Endothelial cell of umbilical vein (primary cell): ENCODE measurements at regions not wholly inside any gene's neighbourhood (a gene's known extent, or its start where the extent isn't known, plus 50 kb on each side); places are given as distances from the start of the nearest gene placed in this dataset.

Experiments used
- BruUV-seq: library from RNA; stranded (reverse); fragments of 400-500 nt; replicated peaks from 2 replicates; lab custom pipeline; 2021; lab: Mats Ljungman, UMichigan
- CTCF ChIA-PET: fragments of 300-600, 350-600 bp; sonication (Branson Sonifier 250); formaldehyde crosslinking; loops from one replicate; lab custom pipeline; 2021; ENCODE audit warnings: antibody characterized with exemption, inconsistent platforms; lab: Charles Lee
- POLR2A ChIA-PET: fragments of 300-600, 350-600 bp; sonication (Branson Sonifier 250); formaldehyde crosslinking; loops from one replicate; lab custom pipeline; 2021; ENCODE audit warnings: antibody characterized with exemption, inconsistent platforms; lab: Charles Lee
- DNase-seq: peaks from one replicate; pipeline ENCODE4 v3.0.0-alpha.2; 2011; ENCODE audit warnings: low read depth, low spot score
- FAIRE-seq: peaks from 2 replicates; lab custom pipeline; 2011; peaks lifted over from hg19 to GRCh38; lab: Jason Lieb, UNC
- H2AFZ ChIP-seq: 2 replicates; pipeline ENCODE4 v1.6.0; 2012; ENCODE audit warnings: low read depth, low read length, control low read depth, inconsistent platforms
- H3K27ac ChIP-seq: 2 replicates; pipeline ENCODE4 v1.5.1; 2011; ENCODE audit warnings: low read depth, mild to moderate bottlenecking, control low read depth, low read length, moderate library complexity; ENCODE audit not compliant: insufficient read depth
- H3K27me3 ChIP-seq, 2 experiments: 2 replicates each; pipeline versions ENCODE4 v1.6.0 to v1.6.1; 2011; ENCODE audit warnings: low read length in 2 of 2, mixed read lengths in 1 of 2; ENCODE audit not compliant: control insufficient read depth in 2 of 2, insufficient read depth in 2 of 2
- H3K36me3 ChIP-seq, 2 experiments: 2 replicates in 1 of 2; 3 replicates in 1 of 2; pipeline ENCODE4 v1.5.1; 2011; ENCODE audit warnings: low read length in 2 of 2, mild to moderate bottlenecking in 1 of 2, moderate library complexity in 1 of 2; ENCODE audit not compliant: control insufficient read depth in 2 of 2, insufficient read depth in 2 of 2; ENCODE audit errors: extremely low read depth in 1 of 2
- H3K4me1 ChIP-seq: 3 replicates; pipeline ENCODE4 v1.5.1; 2011; ENCODE audit warnings: mild to moderate bottlenecking, low read length; ENCODE audit not compliant: control insufficient read depth, insufficient read depth; ENCODE audit errors: extremely low read depth
- H3K4me2 ChIP-seq: 2 replicates; pipeline ENCODE4 v1.6.1; 2011; ENCODE audit warnings: low read length, control low read depth, mixed read lengths; ENCODE audit not compliant: insufficient read depth
- H3K4me3 ChIP-seq, 3 experiments: fragments of 200-600 bp in 1 of 3; sonication (generic), shearing (Covaris generic) in 1 of 3; replicated peaks in 1 of 3; 2 replicates each; pipeline ENCODE4 v1.5.1; 2011 to 2016; ENCODE audit warnings: control low read depth in 3 of 3, low read length in 3 of 3, mild to moderate bottlenecking in 2 of 3, inconsistent platforms in 1 of 3, low read depth in 1 of 3, moderate library complexity in 1 of 3; ENCODE audit not compliant: insufficient read depth in 1 of 3
- H3K79me2 ChIP-seq: 2 replicates; pipeline ENCODE4 v1.6.0; 2012; ENCODE audit warnings: low read length, inconsistent platforms; ENCODE audit not compliant: control insufficient read depth, insufficient read depth
- H3K9ac ChIP-seq: replicated peaks from 2 replicates; pipeline ENCODE3; 2011; ENCODE audit warnings: low read length, control low read depth; ENCODE audit not compliant: insufficient read depth; ENCODE audit errors: extremely low read depth
- H3K9me1 ChIP-seq: replicated peaks from 3 replicates; pipeline ENCODE4 v1.6.0; 2011; ENCODE audit warnings: mild to moderate bottlenecking, low read length; ENCODE audit not compliant: control insufficient read depth, insufficient read depth; ENCODE audit errors: extremely low read depth
- H3K9me3 ChIP-seq: replicated peaks from 2 replicates; pipeline ENCODE4 v1.5.1; 2012; ENCODE audit warnings: low read length, inconsistent platforms; ENCODE audit not compliant: control insufficient read depth, insufficient read depth
- H4K20me1 ChIP-seq: replicated peaks from 2 replicates; pipeline ENCODE3; 2011; ENCODE audit warnings: mild to moderate bottlenecking, low read length; ENCODE audit not compliant: control insufficient read depth, insufficient read depth; ENCODE audit errors: extremely low read depth
- CTCF ChIP-seq, 2 donors: IDR thresholded peaks; 1 replicate in 1 of 2; 2 replicates in 1 of 2; pipeline ENCODE4 v1.5.1; 2011; ENCODE audit warnings: low read length in 2 of 2, mild to moderate bottlenecking in 2 of 2, moderate library complexity in 2 of 2, control low read depth in 1 of 2, inconsistent platforms in 1 of 2, low read depth in 1 of 2; ENCODE audit not compliant: insufficient read depth in 1 of 2; ENCODE audit errors: extremely low read depth in 1 of 2
- EZH2 ChIP-seq: IDR thresholded peaks from 2 replicates; pipeline ENCODE4 v1.6.1; 2012; ENCODE audit warnings: borderline replicate concordance, low read depth, mild to moderate bottlenecking, moderate library complexity, low read length, inconsistent platforms; ENCODE audit not compliant: severe bottlenecking
- FOS ChIP-seq: IDR thresholded peaks from 2 replicates; pipeline ENCODE4 v1.6.1; 2011; ENCODE audit warnings: mild to moderate bottlenecking, low read length, moderate library complexity, borderline replicate concordance; ENCODE audit not compliant: insufficient read depth
- GATA2 ChIP-seq: IDR thresholded peaks from 2 replicates; pipeline ENCODE4 v1.7.0; 2011; ENCODE audit warnings: low read depth, mild to moderate bottlenecking, moderate library complexity, mixed read lengths, low read length; ENCODE audit not compliant: insufficient read length, insufficient read depth
- JUN ChIP-seq: IDR thresholded peaks from 2 replicates; pipeline ENCODE4 v1.6.1; 2011; ENCODE audit warnings: borderline replicate concordance, low read depth; ENCODE audit not compliant: insufficient read length, insufficient read depth
- MAX ChIP-seq: IDR thresholded peaks from 2 replicates; pipeline ENCODE4 v1.6.1; 2011; ENCODE audit not compliant: insufficient read depth, insufficient read length
- MYC ChIP-seq: IDR thresholded peaks from one replicate; pipeline ENCODE4 v1.6.1; 2011; ENCODE audit warnings: mild to moderate bottlenecking, low read depth, low read length
- POLR2A ChIP-seq: IDR thresholded peaks from 2 replicates; pipeline ENCODE4 v1.6.1; 2012; ENCODE audit warnings: low read depth, mild to moderate bottlenecking, control low read depth, low read length
- POLR2AphosphoS5 ChIP-seq: IDR thresholded peaks from 2 replicates; pipeline ENCODE4 v1.6.1; 2012; ENCODE audit warnings: low read depth, mild to moderate bottlenecking, control low read depth, low read length, moderate library complexity; ENCODE audit not compliant: insufficient read depth
- dilution Hi-C: fragments of 300-500 bp; cut with MboI; formaldehyde crosslinking; loops from one replicate; pipeline ENCODE4 v1.15.0; 2019; ENCODE audit warnings: low sequenced_read_pairs; ENCODE audit not compliant: extremely low pct_ligation_motif_present
- intact Hi-C: fragments of 100-400 bp; cut with micrococcal nuclease; formaldehyde crosslinking; loops from one replicate; pipeline ENCODE4 v1.10.0; 2022

GRCh38 chr6:82588020-82588419, 224.4 kb downstream of the TPBG start:
- Histone ChIP-seq H2AFZ (no peak overlapping the region), H3K4me2 (no peak overlapping the region), H3K4me3 (no peak overlapping the region), H3K27me3 (no peaks in the 10 kb centered on the region), H3K4me1 (no peaks in the 10 kb centered on the region), H4K20me1 (no peaks in the 10 kb centered on the region), H3K79me2 (no peaks in the 10 kb centered on the region), H3K9me1 (no peaks in the 10 kb centered on the region), H3K27ac (no peak overlapping the region), H3K9me3 (no peaks in the 10 kb centered on the region), H3K36me3 (no peaks in the 10 kb centered on the region), H3K9ac (no peak overlapping the region)
- intact Hi-C loops: loop anchor here (5.0 kb wide), 1 partner anchor 316 kb away; no protein-coding TSS in a partner anchor
- no peak for FAIRE-seq
- dilution Hi-C loops: no loop called here
- no peak for DNase-seq
- ChIA-PET POLR2A (no interaction called here), CTCF (no interaction called here)
- BruUV-seq: no TSS peak
- no peak for TF ChIP-seq MYC
- TF ChIP-seq POLR2A: no peak
- no peak for TF ChIP-seq POLR2AphosphoS5
- no peak for TF ChIP-seq CTCF (IDR thresholded peaks at IDR 0.05; ENCODE audit: extremely low read depth in 1 of 2, insufficient read depth in 1 of 2, low read depth in 1 of 2, low read length in 2 of 2)
- TF ChIP-seq FOS: no peak
- no peak for TF ChIP-seq GATA2
- TF ChIP-seq MAX: no peak
- TF ChIP-seq JUN: no peak
- TF ChIP-seq EZH2: no peak
